Muscle of leg (tissue), 3 donors: ENCODE measurements at regions not wholly inside any gene's neighbourhood (a gene's known extent, or its start where the extent isn't known, plus 50 kb on each side); places are given as distances from the start of the nearest gene placed in this dataset.
"Not testable (repeated sequence)": the region's sequence is repeated elsewhere in the genome, so short reads cannot be mapped to it uniquely, and the experiment has no call there.

Experiments
- DNase-seq: peaks from one replicate; pipeline ENCODE4 v3.0.0; 2013
- H3K27ac ChIP-seq: one replicate; pipeline ENCODE4 v1.5.1; 2013; ENCODE audit warnings: mild to moderate bottlenecking, low read length, control low read depth
- H3K27me3 ChIP-seq: one replicate; pipeline ENCODE4 v1.6.1; 2013; ENCODE audit warnings: low read length; ENCODE audit not compliant: control insufficient read depth, insufficient read depth
- H3K36me3 ChIP-seq: one replicate; pipeline ENCODE4 v1.6.1; 2013; ENCODE audit warnings: low read length; ENCODE audit not compliant: control insufficient read depth, insufficient read depth
- H3K4me1 ChIP-seq: one replicate; pipeline ENCODE4 v1.6.1; 2013; ENCODE audit warnings: low read length; ENCODE audit not compliant: control insufficient read depth, insufficient read depth
- H3K4me3 ChIP-seq: one replicate; pipeline ENCODE4 v1.5.1; 2013; ENCODE audit warnings: low read length, control low read depth
- H3K9me3 ChIP-seq: replicated peaks from 2 replicates; pipeline ENCODE4 v1.6.1; 2013; ENCODE audit warnings: low read depth, low read length; ENCODE audit not compliant: control insufficient read depth
- WGBS: methylation state at CpG from one replicate; pipeline ENCODE4 v1.1.5; 2013; ENCODE audit warnings: missing lambda C conversion rate; ENCODE audit not compliant: insufficient coverage; 5-methylcytosine and 5-hydroxymethylcytosine counted together

DNA sequence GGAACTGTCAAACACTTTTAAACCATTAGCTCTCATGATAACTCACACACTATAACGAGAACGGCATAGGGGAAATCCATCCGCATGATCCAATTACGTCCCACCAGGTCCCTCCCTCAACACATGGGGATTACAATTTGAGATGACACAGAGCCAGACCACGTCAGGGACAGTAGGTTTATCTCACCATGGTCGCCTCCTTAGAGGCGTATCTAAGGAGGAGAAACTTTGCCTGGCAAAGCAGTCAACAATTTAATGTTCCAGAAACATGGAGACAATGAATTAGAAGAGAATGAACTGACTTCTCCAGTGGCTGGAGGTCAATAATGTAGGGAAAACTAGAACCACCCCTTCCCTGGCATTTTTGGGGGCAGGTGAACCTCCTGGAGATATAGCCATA, 488.4 kb upstream of the AUTS2 start:
- Histone ChIP-seq H3K9me3 (no peaks in the 10 kb centered on the region), H3K27me3 (no peaks in the 10 kb centered on the region), H3K4me1 (no peaks in the 10 kb centered on the region), H3K27ac (no peak overlapping the region), H3K4me3 (no peak overlapping the region), H3K36me3 (no peaks in the 10 kb centered on the region)
- no peak for DNase-seq
- 93% methylated on average over 2 of the region's 7 CpGs for WGBS

DNA sequence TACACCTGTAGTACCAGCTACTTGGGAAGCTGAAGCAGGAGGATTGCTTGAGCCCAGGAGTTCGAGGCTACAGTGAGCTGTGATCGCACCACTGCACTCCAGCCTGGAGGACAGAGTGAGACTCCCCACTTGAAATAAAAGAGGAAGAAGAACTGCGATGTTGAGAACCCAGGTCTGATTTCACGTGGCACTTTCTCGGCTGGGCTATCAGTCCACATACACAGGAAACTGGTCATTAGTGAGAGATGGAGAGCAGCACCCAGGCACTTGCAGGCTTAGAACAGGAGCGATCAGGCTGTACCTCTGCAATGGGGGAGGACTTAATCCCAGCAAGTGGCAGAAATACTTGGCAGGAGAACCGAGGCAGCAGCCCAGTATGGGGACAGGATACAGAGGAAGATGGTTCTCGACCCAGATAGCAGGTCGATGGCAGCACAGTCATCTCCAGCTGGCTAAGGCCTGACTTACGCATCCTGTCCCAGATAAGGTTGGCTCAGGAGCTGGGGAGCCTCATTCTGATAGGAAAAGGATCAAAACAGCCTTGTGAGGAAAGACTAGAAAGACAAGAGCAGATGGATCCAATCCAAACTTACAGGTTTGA, 487.7 kb upstream of the AUTS2 start:
- 79% methylated on average over 9 of the region's 10 CpGs for WGBS
- no peak for DNase-seq

DNA sequence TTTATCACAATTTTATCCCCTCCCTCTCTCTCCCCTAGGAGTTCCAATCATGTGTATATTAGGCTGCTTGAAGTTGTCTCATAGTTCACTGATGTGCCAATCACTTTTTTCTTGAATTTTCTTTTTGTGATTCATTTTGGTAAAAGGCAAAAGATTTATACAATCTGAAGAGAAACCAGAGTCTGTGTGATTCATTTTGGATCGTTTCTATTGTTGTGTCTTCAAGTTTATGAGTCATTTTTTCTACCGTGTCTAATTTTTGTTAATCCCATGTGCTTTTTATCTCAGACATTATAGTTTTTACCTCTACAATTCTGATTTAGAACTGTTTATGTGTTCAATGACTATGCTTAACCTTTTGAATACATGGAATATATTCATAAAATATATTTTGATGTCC, 483.9 kb upstream of the AUTS2 start:
- Histone ChIP-seq H3K27ac (no peak overlapping the region), H3K9me3 (no peaks in the 10 kb centered on the region), H3K4me1 (no peaks in the 10 kb centered on the region), H3K4me3 (no peak overlapping the region), H3K36me3 (no peaks in the 10 kb centered on the region), H3K27me3 (no peaks in the 10 kb centered on the region)
- WGBS, result no CpG with 5 or more reads among the region's 2 CpGs
- DNase-seq, result no peak

More for the DNA sequence above, 487.7 kb upstream of the AUTS2 start:
- no peaks in the 10 kb centered on the region for H3K27me3 ChIP-seq
- no peaks in the 10 kb centered on the region for H3K4me1 ChIP-seq
- H3K27ac ChIP-seq, result no peak overlapping the region
- no peaks in the 10 kb centered on the region for H3K9me3 ChIP-seq
- no peaks in the 10 kb centered on the region for H3K36me3 ChIP-seq
- no peak overlapping the region for H3K4me3 ChIP-seq

DNA sequence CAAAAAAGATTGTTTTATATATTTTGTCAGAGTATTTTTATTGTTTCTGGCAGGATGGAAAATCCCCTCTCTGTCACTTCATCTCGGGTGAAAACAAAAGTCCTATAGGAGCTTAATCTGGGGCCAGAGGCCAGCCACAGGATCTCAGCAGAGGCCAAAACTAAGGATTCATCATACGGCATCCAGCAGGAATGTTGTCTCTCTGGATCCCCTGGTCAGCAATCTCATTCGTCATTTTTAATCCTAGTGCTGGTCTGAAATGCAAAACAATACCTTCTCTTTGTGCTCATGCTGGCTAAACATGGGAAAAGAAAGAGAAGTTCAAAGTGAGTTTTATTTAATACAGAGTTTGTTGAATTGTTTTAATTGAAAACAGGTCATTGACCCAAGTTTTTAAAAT, 482.5 kb upstream of the AUTS2 start:
- Histone ChIP-seq H3K36me3 (no peaks in the 10 kb centered on the region), H3K4me1 (no peaks in the 10 kb centered on the region), H3K27me3 (no peaks in the 10 kb centered on the region), H3K4me3 (no peak overlapping the region), H3K27ac (no peak overlapping the region), H3K9me3 (no peaks in the 10 kb centered on the region)
- no peak for DNase-seq
- 0% methylated on average over 1 of the region's 3 CpGs for WGBS

DNA sequence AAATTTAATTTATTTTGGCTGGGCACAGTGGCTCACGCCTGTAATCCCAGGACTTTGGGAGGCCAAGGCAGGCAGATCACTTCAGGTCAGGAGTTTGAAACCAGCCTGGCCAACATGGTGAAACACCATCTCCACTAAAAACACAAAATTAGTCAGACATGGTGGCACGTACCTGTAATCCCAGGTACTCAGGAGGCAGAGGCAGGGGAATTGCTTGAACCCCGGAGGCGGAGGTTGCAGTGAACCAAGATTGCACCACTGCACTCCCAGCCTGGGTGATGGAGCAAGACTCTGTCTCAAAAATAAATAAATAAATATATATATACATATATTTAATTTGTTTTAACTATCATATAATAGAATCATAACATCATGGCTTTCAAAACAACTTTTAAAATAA, 482.1 kb upstream of the AUTS2 start:
- not testable (repeated sequence) for H3K36me3 ChIP-seq, DNase-seq, H3K27ac ChIP-seq, H3K4me3 ChIP-seq, H3K9me3 ChIP-seq, H3K27me3 ChIP-seq, H3K4me1 ChIP-seq
- 83% methylated on average over 1 of the region's 4 CpGs for WGBS

DNA sequence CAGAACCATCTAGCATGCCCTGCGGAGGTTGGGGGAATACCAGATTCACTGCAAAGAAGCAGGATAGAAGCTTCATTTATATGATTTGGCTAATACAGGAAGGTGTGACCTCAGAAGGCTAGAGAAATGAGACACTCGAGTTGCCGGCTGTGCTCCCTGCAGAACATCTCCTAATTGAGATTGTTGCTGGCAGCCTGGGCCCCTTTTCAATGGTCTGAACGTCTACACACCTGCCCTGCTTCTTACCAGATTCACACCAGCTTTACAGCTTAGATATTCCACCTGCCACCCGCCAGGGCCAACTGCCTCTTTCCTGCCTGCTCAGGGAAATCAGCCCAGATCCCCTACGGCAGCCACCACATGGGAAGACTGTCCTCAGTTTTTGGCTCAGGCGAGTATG, 475.3 kb upstream of the AUTS2 start:
- Histone ChIP-seq H3K27ac (no peak overlapping the region), H3K27me3 (no peaks in the 10 kb centered on the region), H3K4me3 (no peak overlapping the region), H3K36me3 (no peaks in the 10 kb centered on the region), H3K4me1 (no peaks in the 10 kb centered on the region), H3K9me3 (no peaks in the 10 kb centered on the region)
- WGBS, result 55% methylated on average over 7 of the region's 7 CpGs
- no peak for DNase-seq

DNA sequence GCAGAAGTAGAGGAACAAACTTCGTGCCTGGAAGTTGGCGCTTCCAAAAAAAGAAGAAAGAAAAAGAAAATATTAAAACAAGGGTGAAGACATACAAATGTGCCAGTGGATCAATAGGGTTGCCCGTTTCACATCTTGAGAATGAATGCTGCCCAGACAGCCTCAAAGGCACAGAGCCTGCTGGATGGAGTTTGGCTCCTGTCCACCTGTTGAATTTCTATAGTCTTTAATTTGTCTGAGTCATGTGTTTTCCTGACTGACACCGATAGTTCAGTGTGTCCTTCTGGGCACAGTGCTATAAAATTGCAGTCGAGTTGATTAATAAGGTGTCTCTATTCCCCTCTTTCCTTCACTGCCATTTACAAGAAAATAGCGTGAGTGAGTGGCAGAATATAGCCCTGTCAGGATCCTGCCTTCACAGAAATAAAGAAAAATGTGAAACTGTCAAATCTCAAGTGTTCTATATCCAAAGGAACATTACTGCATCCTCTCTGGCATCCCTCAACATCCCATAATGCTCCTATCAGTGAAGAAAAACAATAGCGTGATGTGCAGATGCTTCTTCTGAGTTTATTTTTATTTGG, 471.3 kb upstream of the AUTS2 start:
- no peaks in the 10 kb centered on the region for H3K27me3 ChIP-seq
- no peak overlapping the region for H3K27ac ChIP-seq
- no peaks in the 10 kb centered on the region for H3K4me1 ChIP-seq
- no peak overlapping the region for H3K4me3 ChIP-seq
- DNase-seq, result no peak
- 88% methylated on average over 3 of the region's 7 CpGs for WGBS
- H3K36me3 ChIP-seq, result no peaks in the 10 kb centered on the region
- H3K9me3 ChIP-seq, result no peaks in the 10 kb centered on the region

DNA sequence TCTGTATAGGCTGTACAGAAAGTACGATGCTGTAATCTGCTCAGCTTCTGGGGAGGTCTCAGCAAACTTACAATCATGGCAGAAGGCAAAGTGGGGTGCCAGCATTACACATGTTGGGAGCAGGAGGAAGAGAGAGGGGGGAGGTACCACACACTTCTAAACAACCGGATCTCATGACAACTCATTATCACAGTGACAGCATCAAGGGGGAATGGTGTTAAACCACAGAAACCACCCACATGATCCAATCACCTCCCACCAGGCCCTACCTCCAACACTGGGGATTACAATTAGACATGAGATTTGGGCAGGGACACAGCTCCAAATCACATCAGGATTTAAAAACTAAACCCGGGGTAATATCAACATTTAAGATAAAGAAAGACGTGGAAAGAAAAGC, 468.8 kb upstream of the AUTS2 start:
- H3K4me3 ChIP-seq, result no peak overlapping the region

DNA sequence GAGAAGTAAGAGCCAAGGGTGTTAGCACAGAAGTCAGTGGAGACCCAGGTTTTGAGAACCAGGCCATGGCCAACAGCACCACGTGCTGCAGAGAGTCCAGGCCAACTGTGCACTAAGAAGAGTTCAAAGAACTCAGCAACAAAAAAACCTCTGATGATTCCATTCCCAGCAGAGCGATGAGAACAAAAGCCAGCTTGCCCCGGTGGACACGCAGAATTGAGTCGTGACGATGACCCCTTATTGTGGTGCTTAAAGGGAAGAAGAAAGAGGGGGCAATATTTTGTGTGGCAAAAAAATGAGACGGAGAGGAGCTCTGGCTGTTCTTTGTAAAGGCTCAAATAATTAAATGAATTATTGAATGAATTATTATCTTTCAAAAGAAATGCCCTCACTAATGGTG, 468.3 kb upstream of the AUTS2 start:
- 90% methylated on average over 4 of the region's 7 CpGs for WGBS
- H3K4me1 ChIP-seq, result no peaks in the 10 kb centered on the region
- H3K27me3 ChIP-seq, result peaks cover 3% of the 10 kb centered on the region
- H3K4me3 ChIP-seq, result no peak overlapping the region
- H3K36me3 ChIP-seq, result no peaks in the 10 kb centered on the region
- H3K9me3 ChIP-seq, result no peaks in the 10 kb centered on the region
- no peak for DNase-seq
- no peak overlapping the region for H3K27ac ChIP-seq

More for the DNA sequence above, 468.8 kb upstream of the AUTS2 start:
- Histone ChIP-seq H3K27ac (no peak overlapping the region), H3K27me3 (peaks cover 3% of the 10 kb centered on the region), H3K36me3 (no peaks in the 10 kb centered on the region), H3K4me1 (no peaks in the 10 kb centered on the region), H3K9me3 (no peaks in the 10 kb centered on the region)
- WGBS, result 88% methylated on average over 3 of the region's 4 CpGs
- DNase-seq, result no peak

DNA sequence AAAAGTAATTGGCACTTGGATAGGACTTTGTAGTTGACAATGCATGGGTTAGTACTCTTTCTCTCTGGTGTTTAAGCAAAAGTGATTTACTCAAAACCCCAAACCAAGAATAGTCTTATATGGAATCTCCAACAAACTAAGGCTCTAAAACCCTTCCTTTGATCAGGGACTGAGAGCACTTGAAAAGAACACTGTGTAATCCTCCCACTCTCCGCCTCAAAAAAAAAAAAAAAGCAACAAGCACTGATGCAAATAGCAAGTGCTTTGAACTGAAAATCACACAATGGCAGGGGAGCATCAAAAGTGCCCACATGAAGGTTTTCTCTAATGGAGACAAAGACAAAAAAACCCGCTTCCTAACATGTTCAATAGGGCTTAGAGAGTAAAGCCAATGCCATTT, 467.9 kb upstream of the AUTS2 start:
- DNase-seq, result no peak
- Histone ChIP-seq H3K27me3 (peaks cover 6% of the 10 kb centered on the region), H3K9me3 (no peaks in the 10 kb centered on the region), H3K4me3 (no peak overlapping the region), H3K4me1 (no peaks in the 10 kb centered on the region), H3K36me3 (no peaks in the 10 kb centered on the region), H3K27ac (no peak overlapping the region)
- no CpG with 5 or more reads among the region's 2 CpGs for WGBS

DNA sequence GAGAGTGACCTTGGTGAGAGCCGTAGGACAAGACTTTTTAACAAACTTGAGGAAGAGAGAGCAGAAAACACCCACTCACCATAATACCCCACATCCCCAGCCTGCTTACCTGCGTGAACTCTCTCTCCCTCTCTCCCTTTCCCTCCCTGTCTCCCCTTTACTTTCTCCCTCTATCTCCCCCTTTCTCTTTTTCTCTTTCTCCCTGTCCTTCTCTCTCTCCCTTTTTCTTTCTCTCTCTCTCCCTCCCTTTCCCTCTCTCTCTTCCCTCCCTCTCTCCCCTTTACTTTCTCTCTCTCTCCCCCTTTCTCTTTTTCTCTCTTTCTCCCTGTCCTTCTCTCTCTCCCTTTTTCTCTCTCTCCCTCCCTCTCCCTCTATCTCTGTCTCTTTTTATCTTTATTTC, 464.0 kb upstream of the AUTS2 start:
- Histone ChIP-seq H3K9me3 (peaks cover 8% of the 10 kb centered on the region), H3K27ac (no peak overlapping the region), H3K36me3 (no peaks in the 10 kb centered on the region), H3K4me1 (no peaks in the 10 kb centered on the region), H3K27me3 (peaks cover 6% of the 10 kb centered on the region), H3K4me3 (no peak overlapping the region)
- DNase-seq, result no peak
- WGBS, result 78% methylated on average over 1 of the region's 2 CpGs
